Neural cell (in vitro differentiated cells): ENCODE measurements at regions not wholly inside any gene's neighbourhood (a gene's known extent, or its start where the extent isn't known, plus 50 kb on each side); places are given as distances from the start of the nearest gene placed in this dataset.

ENCODE experiments used
- EP300 ChIP-seq: fragments of 450-650 bp; conservative IDR thresholded peaks from 2 replicates; pipeline ENCODE4 v1.6.1; 2014; ENCODE audit warnings: antibody characterized with exemption, mild to moderate bottlenecking, moderate library complexity; ENCODE audit not compliant: poor library complexity, severe bottlenecking
- EZH2 ChIP-seq: fragments of 200-600, 300-800 bp; shearing (Covaris generic), sonication (generic); IDR thresholded peaks from 2 replicates; pipeline ENCODE4 v1.6.1; 2014; ENCODE audit warnings: antibody characterized with exemption, low read length, borderline replicate concordance, mild to moderate bottlenecking; ENCODE audit not compliant: insufficient read depth, poor library complexity, severe bottlenecking
- MXI1 ChIP-seq: fragments of 450-650 bp; conservative IDR thresholded peaks from 2 replicates; pipeline ENCODE4 v1.6.1; 2014; ENCODE audit warnings: antibody characterized with exemption, mild to moderate bottlenecking; ENCODE audit not compliant: poor library complexity, severe bottlenecking
- POLR2AphosphoS5 ChIP-seq: IDR thresholded peaks from 2 replicates; pipeline ENCODE4 v1.6.1; 2012
- RAD21 ChIP-seq: fragments of 450-650 bp; conservative IDR thresholded peaks from 2 replicates; pipeline ENCODE4 v1.6.1; 2014; ENCODE audit warnings: antibody characterized with exemption, mild to moderate bottlenecking, moderate library complexity
- SMC3 ChIP-seq: fragments of 450-650 bp; conservative IDR thresholded peaks from 2 replicates; pipeline ENCODE4 v1.6.1; 2014; ENCODE audit warnings: antibody characterized with exemption, mild to moderate bottlenecking, moderate library complexity; ENCODE audit not compliant: poor library complexity
- TAF1 ChIP-seq: IDR thresholded peaks from 2 replicates; pipeline ENCODE4 v1.6.1; 2012; ENCODE audit warnings: low read depth
- TF ChIP-seq, protein P1 (sequence below): fragments of 450-650 bp; IDR thresholded peaks from 2 replicates; pipeline ENCODE4 v1.5.1; 2014; ENCODE audit warnings: antibody characterized with exemption, mild to moderate bottlenecking, moderate library complexity; ENCODE audit not compliant: poor library complexity, severe bottlenecking

DNA sequence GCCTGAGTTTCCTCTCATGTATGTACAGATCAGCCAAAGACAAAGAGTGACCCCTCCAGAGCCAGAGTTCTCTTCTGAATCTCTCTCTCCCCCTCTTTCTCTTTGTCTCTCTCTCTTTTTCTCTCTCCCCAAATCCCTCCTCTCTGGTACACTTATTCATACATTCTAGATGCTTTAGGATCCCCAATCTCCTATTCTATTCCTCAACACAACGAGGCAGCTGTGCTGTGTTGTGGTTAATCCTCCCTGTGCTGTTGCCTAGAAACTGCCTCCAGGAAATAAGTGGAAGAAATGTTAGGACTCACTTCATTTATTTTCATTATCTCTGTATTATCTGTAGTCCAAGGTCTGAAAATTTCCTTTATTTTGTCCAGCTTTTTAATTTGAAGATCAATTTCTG lies 350.5 kb upstream of the OR4E1 start:
- TF ChIP-seq, protein P1, sequence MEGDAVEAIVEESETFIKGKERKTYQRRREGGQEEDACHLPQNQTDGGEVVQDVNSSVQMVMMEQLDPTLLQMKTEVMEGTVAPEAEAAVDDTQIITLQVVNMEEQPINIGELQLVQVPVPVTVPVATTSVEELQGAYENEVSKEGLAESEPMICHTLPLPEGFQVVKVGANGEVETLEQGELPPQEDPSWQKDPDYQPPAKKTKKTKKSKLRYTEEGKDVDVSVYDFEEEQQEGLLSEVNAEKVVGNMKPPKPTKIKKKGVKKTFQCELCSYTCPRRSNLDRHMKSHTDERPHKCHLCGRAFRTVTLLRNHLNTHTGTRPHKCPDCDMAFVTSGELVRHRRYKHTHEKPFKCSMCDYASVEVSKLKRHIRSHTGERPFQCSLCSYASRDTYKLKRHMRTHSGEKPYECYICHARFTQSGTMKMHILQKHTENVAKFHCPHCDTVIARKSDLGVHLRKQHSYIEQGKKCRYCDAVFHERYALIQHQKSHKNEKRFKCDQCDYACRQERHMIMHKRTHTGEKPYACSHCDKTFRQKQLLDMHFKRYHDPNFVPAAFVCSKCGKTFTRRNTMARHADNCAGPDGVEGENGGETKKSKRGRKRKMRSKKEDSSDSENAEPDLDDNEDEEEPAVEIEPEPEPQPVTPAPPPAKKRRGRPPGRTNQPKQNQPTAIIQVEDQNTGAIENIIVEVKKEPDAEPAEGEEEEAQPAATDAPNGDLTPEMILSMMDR = no peak
- TF ChIP-seq EZH2 (no peak), POLR2AphosphoS5 (no peak), RAD21 (no peak), EP300 (no peak), SMC3 (no peak), TAF1 (no peak), MXI1 (no peak)
